HG02798 (cell line): ENCODE measurements at regions not wholly inside any gene's neighbourhood (a gene's known extent, or its start where the extent isn't known, plus 50 kb on each side); places are given as distances from the start of the nearest gene placed in this dataset.
"Not testable (repeated sequence)": the region's sequence is repeated elsewhere in the genome, so short reads cannot be mapped to it uniquely, and the experiment has no call there.

Experiments
- ATAC-seq: cut with Tn5 transposase; IDR thresholded peaks from one replicate; pipeline ENCODE4 v1.9.1; 2021; ENCODE audit warnings: mild to moderate bottlenecking; ENCODE audit not compliant: unreplicated experiment, poor library complexity

DNA sequence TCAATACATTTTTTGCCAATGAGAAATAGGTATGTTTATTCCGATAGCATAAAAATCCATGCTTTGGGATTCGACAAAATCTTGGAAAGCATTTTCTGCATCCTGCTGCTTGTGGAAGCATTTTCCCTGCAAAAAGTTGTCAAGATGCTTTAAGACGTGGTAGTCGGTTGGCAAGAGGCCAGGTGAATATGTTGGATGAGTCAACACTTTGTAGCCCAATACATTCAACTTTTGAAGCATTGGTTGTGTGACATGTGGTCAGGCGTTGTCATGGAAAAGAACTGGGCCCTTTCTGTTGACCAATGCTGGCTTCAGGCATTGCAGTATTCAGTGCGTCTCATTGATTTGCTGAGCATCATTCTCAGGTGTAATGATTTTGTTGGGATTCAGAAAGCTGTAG, 764.5 kb downstream of the TRIB2 start:
- ATAC-seq: no peak

DNA sequence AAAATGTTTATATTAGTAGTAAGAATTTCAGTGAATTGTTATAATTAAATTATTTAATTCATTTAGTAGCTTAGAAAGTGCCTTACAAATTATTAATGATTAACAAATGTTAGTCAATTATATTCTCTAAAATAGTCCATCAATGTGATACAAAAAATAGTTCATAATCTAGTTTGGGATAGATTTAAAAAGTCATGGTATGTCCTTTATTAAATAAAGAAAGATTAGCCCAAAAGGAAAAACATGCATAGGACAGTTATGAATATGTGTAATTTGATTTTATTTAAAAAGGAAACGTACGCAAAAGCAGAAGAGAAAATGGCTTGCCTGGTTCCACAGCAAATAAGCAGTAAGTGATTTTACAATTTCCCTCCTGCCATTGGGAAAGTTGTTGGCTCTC, 768.5 kb downstream of the TRIB2 start:
- ATAC-seq: no peak

DNA sequence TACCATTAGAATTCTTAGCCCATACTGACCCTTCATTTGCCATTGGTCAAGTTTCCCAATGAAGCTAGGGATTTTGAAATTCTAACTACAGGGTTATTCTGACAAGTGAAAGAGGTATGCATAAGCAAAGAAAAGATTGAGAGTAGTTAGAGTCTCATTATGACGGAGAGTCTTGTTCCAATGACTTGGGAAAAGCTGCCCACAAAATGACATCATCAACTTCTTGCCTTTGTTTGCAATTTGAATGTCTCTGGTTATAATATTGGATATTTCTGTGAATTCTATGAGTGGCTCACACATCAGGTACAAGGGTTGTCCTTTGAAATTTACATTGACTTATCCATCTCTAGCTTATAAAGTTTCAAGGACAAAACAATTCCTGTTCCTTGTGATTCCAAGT, 772.2 kb downstream of the TRIB2 start:
- no peak for ATAC-seq

DNA sequence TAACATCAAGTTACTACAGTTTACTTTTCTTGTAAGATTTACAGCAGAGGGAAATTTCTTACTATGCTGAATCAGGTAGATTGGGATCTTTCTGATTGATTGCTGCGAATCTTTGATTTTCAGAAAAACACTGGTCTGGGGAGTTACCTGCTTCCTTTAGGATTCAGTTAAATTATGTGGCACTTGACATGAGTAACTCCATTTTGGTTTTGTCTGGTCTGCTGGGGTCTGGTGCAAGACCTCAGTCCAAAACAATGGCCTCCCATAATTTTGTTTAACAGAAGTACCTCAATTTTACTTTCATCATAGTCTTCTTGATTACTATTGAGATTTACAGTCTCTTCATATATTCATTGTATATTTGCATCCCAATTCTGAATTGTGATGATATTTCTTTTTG, 775.5 kb downstream of the TRIB2 start:
- no peak for ATAC-seq

DNA sequence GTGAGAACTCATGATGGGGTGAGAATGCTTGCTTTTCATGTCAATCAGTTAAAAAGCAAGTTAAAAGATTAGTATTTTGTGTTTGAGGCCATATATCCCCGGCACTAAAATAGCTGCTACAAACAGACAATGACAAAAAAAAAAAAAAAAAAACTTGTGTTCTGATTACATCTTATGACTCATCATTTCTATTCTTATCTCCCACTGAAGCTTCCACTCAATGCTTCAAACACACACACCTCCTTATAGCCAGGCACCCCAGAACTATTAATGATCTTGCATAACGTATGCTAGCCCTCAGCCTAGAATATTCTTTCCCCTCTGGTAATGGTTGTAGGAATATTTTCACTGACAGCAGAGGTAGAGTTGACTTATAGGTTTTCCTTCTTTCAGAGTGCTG, 778.3 kb downstream of the TRIB2 start:
- ATAC-seq: no peak

DNA sequence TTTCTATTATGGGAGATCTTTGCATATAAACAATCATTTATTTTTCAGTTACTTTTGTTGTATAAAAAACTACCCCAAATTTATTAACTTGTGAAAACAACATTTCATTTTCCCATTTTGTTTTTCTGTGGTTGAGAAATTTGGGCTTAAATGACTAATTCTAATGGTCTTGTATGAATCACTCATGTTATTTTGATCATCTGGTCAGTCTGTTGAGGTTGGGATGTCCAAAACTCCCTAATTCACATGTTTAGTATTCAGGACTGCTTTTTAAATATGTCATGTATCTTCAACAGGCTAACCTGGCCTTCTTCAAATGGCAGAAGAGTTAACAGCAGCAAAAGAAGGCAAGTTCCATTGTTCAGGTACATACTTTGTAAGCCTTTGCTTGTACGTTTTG, 788.1 kb downstream of the TRIB2 start:
- peak; percentile 76 for ATAC-seq

DNA sequence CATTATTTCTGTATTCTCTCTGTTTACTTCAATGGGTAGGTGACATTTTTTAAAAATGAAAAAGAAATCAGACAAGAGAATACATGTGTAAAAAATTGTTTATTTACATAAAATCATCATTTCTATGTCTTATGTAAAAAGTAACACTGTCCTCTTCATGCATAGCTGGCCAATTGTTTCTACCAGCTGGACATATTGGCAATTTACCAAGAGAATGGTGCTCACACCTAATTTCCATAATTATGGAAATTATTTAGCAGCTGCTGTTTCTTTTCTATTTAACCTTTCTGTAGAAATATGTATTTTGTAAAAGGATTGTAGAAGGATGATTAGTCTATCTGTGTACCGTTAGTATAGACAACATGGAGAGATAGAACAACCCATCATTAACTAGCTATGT, 791.9 kb downstream of the TRIB2 start:
- no peak for ATAC-seq

DNA sequence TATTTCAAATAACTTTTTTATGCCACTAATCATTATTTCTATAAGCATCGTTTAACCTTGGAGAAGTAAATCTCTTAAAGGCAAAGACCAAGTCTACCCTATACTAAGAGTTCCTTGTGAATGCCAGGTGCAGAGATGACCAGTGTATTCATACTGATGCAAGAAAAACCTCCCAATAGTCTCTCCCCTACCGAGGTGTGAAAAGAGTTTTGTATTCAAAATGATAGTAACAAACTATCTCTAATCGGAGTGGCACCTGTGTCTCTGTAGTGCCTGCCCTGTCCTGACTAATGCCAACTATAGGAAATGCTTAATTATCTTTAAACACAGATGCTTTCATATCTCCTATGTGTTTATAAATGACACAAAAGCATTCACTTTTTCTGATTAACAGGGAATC, 798.5 kb downstream of the TRIB2 start:
- ATAC-seq: no peak

DNA sequence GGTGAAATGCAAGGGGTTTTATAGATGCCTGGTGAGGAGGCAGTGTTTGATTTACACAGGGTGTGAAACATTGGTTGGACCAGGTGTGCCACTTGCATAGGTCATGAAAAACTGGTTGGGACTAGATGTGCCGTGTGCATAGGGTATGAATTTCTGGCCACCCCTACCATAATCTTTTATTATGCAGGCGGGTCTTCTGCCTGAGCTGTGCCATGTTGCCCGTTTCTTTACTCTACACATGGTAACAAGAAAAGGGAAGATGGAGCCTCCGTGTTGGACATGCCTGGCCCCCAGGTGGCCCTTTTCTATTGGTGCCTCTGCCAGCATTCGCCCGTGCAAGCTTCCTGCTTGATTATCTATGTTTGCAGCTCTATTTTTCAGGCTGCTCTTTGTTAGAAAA, 805.4 kb downstream of the TRIB2 start:
- ATAC-seq: no peak

DNA sequence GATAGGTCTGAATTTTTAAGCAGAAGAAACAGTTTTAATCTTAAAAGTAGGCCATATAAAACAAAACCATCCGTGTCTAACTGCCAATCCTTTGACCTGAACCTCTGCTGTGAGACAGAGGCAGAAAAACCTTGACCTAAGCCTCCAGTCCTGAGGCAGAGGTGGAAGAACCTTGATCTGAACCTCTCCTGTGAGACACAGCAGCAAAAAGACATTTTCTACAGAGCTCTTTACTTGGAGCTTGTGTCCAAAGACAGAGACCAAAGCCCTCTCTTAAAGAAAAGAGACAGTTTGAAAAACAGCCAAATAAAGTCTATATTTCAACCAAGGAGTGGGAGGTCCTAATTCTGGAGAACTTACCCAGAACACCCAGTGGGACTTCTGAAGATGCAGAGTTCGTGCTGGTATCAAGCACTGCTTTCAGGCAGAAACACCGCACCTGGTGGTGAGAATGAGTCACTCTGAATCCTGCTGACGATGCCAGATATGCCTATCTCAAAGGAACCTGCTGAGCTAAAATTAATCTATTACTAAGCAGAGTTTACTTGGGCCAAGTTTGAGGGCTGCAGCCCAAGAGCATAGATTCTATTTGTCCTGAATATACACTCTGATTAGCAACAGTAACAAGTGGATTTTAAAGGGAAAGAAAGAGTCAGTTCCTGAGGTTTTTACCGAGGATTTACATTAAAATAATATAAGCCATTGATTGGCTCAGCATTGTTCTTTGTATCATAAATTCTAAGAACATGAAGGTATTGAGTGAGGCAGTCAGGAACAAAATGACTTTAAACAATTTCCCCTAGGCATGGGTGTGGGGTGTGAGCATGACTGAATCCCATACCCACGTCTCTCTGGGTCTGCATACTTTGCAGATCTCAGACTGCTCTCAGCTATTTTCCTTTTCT, 806.4 kb downstream of the TRIB2 start:
- ATAC-seq: peak; percentile 96

DNA sequence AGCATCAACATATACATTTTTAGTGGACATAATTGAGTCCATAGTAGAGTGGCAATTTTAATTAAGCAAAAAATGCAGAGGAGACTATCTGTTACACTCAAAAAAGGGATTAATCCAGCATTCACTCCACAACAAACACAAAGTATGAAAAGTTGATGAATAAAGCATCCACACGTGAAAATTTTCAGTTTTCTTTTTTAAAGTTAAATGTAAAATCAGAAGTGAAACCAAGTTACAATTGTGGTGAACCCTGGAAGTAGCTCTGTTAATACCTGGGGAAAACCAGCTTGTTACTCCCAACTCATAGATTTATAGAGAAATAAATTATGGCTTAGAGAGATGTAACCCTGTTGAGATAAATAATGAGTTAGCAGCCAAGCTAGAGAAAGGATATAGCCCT, 807.8 kb downstream of the TRIB2 start:
- ATAC-seq: peak; percentile 24

DNA sequence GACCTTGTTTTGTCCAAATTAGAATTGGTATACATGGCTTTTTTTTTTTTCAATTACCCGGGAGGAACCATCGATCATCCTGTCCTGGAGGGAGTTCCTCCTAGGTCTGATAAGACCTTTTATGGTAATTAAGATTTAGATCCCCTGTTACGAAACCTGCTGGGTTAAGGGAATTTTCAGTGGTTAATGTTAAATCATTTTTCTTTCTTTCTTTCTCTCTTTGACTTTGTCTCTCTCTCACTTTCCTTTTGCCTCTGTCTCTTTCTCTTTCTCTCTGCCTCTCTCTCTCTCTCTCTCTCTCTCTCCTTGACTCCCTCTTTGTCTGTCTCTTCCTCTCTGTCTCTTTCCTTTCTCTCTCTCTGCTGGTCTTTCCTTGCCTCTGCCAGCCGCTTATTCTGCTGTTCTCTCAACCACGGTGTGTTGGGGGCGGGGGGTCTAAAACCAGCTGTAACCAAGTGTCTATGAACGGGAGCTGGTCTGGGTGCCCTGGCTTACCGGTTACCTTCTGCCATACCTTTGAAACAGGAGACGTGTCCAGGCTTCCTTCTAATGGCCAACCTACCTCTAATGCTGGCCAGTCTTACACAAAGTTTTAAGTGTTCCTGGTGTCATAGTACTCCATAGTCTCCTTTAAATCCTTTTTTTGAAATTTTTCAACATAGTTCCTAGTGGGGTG, 815.1 kb downstream of the TRIB2 start:
- ATAC-seq: not testable (repeated sequence)

DNA sequence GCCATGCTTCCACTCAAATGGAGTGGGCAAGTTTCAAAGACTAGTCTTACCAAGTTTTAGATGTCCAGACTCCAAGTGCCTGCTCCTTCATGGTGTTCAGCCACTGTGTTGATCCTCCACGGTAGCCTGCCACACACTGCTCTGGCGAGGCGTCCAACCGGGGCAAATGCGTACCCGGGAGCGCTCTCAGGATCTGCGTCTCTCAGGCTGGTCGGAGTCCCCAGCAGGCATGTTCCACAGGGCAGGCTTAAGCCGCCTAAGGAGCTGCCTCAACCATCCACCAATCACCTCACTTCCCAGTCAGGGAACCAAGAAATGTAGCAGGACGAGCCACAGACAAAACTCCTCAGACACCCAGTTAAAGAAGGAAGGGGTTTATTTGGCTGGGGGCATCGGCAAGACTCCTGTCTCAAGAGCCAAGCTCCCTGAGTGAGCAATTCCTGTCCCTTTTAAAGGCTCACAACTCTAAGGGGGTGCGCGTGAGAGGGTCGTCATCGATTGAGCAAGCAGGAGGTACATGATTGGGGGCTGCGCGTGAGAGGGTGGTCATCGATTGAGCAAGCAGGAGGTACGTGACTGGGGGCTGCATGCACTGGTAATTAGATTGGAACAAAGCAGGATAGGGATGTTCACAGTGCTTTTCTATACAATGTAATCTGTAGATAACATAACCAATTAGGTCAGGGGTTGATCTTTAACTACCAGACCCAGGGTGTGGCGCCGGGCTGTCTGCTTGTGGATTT, 816.2 kb downstream of the TRIB2 start:
- ATAC-seq: not testable (repeated sequence)

DNA sequence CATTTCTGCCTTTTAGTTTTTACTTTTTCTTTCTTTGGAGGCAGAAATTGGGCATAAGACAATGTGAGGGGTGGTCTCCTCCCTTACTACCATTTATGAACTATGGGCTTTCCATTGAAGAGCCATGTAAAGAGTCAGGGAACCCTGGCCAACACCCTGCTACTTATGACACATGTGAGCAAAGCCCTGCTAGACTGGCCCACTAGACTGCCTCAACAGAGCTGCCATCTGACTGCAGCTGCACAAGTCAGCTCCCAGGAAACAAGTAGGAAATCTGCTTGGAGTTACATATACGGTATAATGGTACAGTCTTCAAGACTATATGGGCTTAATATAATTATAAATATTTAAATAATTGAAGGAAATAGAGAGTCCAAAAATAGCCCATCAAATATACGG, 816.8 kb downstream of the TRIB2 start:
- no peak for ATAC-seq

DNA sequence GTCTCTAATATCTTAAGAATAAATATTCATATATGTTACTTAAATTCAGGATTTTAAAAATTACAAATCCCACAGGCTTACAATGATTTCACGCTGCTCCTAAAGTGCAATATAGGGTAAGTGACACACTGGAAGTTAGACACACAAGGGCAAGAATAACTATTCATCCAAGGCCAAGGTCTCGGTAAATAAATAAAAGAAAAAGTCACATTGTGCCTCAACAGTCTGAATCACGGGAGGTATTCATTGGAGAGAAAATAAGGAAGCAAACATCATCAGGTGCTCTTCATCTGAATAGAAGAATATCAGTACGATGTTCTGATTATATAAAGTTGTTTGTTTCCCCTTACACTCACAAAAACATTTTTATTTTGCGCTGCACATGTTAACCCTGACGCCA, 820.2 kb downstream of the TRIB2 start:
- ATAC-seq: no peak

DNA sequence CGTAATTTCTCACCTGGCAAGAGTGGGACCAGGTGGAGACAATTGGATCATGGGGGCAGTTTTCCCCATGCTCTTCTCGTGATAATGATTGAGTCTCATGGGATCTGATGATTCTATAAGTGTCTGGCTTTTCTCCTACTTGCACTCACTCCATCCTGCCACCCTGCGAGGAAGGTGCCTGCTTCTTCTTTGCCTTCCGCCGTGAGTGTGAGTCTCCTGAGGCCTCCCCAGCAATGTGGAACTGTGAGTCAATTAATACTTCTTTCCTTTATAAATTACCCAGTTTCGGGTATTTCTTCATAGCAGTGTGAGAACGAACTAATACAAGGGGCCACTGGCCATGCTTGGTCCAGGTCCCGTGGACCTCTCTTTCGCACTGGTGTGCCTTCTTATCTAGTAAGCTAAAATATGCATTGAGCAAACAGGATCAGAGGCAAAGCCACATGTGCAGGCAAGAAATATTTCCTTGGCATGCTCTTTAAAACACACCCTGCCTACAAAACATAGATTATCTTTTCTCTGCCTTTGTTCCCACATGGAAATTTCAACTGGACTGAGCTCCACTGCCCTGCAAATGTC, 821.1 kb downstream of the TRIB2 start:
- no peak for ATAC-seq

DNA sequence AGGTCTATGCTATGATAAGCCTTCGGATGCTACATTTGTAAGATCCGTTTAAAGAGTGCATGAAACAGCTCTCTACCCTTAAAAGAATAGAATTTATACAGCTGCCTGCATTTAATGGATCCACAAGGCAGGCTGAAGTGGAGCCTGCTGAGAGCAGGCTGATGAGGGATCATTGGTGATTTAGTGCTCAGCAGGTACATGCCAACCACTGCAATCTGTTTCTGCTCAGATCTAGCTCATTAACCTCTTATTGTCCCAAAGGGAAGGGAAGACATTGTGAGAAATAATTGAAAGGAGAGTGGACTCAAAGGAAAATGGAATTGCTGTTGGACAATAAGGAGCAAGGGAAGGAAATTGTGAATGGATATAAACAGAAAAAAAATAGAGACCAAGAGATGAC, 822.6 kb downstream of the TRIB2 start:
- no peak for ATAC-seq

DNA sequence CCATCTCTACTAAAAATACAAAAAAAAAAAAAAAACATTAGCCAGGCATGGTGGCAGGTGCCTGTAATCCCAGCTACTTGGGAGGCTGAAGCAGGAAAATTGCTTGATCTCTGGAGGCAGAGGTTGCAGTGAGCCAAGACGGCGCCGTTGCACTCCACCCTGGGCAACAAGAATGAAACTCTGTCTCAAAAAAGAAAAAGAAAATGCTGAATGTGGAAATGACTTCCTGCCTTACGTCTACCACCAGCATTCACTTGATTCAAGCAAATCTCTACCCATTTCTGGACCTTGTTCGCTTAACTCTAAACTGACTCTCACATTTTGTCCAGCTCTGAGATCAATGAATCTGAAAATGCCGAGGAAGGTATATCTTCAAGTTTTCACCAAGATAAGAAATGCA, 825.3 kb downstream of the TRIB2 start:
- no peak for ATAC-seq

DNA sequence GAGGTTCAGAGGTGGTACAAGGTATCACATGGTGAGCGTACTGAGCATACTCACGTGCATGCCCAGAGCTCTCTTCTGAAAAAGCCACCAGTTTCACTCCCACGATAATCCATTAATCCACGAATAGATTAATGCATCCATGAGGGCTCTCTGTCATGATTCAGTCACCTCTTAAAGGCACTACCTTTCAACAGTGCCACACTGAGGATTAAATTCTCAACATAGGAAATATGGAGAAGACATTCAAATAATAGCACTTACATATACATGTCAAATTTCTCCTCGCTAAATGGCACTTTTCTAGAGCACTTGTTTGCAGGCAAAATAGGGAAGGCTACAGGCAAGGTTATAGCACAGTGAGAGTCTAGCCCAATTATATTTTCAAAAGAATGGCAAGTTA, 825.9 kb downstream of the TRIB2 start:
- ATAC-seq: no peak

DNA sequence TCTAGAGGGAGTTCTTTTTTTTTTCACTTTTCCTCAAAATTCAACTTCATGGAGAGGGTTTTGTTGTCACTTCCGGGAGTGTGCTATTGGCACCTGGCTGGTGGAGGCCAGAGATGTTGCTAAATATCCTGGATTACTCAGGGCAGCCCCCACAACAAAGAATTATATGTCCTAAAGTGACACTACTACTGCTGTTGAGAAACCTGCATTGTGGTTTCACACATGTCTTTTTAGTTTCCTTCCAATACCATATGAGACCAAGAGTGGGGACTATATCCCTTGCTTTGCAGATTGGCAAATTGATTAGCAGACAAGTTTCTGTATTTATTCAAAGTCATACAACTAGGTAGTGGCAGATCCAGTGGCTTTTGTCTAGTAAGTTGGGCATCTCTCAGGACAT, 826.8 kb downstream of the TRIB2 start:
- ATAC-seq: peak; percentile 85

DNA sequence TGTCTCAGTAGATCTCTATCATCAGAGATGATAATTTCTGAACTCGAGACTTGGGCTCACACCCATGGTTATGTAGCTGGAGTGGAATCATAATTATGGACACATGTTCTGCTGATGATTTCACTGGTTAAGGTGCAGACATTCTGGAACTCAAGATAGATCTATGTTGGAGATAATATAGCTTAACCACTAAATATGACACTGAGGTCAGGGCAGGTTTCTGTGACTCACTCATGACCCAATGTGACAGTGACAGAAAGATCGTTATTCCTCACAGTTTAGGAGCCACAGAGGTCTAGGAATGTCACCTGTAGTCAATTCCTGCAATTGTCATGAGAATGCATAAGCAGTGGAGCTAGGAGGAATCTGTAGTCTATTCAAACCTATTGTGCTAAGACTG, 828.6 kb downstream of the TRIB2 start:
- ATAC-seq: peak; percentile 48
